Ishikawa (cell line): ENCODE measurements at regions not wholly inside any gene's neighbourhood (a gene's known extent, or its start where the extent isn't known, plus 50 kb on each side); places are given as distances from the start of the nearest gene placed in this dataset.

Experiments used
- CEBPB ChIP-seq: IDR thresholded peaks from 2 replicates; pipeline ENCODE4 v1.6.1; 2012
- CREB1 ChIP-seq: IDR thresholded peaks from 2 replicates; pipeline ENCODE4 v1.6.1; 2012; ENCODE audit warnings: low read depth
- EGR1 ChIP-seq: IDR thresholded peaks from 2 replicates; pipeline ENCODE4 v1.6.1; 2012
- EP300 ChIP-seq: IDR thresholded peaks from 2 replicates; pipeline ENCODE4 v1.6.1; 2012; ENCODE audit warnings: borderline replicate concordance
- FOXM1 ChIP-seq: IDR thresholded peaks from 2 replicates; pipeline ENCODE4 v1.6.1; 2012; ENCODE audit warnings: low read depth, borderline replicate concordance
- NFIC ChIP-seq: IDR thresholded peaks from 2 replicates; pipeline ENCODE4 v1.6.1; 2012
- RAD21 ChIP-seq: IDR thresholded peaks from 2 replicates; pipeline ENCODE4 v1.6.1; 2012; ENCODE audit warnings: low read depth
- TAF1 ChIP-seq: IDR thresholded peaks from 2 replicates; pipeline ENCODE4 v1.6.1; 2012; ENCODE audit warnings: low read depth, mild to moderate bottlenecking
- TCF12 ChIP-seq: IDR thresholded peaks from 2 replicates; pipeline ENCODE4 v1.6.1; 2012; ENCODE audit warnings: low read depth
- TEAD4 ChIP-seq: IDR thresholded peaks from 2 replicates; pipeline ENCODE4 v1.6.1; 2012
- YY1 ChIP-seq: IDR thresholded peaks from 2 replicates; pipeline ENCODE4 v1.6.1; 2012; ENCODE audit warnings: low read depth
- ZBTB7A ChIP-seq: IDR thresholded peaks from 2 replicates; pipeline ENCODE4 v1.6.1; 2012; ENCODE audit warnings: low read depth
- TF ChIP-seq, protein P1 (sequence below): IDR thresholded peaks from 2 replicates; pipeline ENCODE4 v1.6.1; 2012
- TF ChIP-seq, protein P2 (sequence below): IDR thresholded peaks from 2 replicates; pipeline ENCODE4 v1.6.1; 2012; ENCODE audit warnings: low read depth, mild to moderate bottlenecking
- TF ChIP-seq, protein P3 (sequence below): IDR thresholded peaks from 2 replicates; pipeline ENCODE4 v1.6.1; 2012

DNA sequence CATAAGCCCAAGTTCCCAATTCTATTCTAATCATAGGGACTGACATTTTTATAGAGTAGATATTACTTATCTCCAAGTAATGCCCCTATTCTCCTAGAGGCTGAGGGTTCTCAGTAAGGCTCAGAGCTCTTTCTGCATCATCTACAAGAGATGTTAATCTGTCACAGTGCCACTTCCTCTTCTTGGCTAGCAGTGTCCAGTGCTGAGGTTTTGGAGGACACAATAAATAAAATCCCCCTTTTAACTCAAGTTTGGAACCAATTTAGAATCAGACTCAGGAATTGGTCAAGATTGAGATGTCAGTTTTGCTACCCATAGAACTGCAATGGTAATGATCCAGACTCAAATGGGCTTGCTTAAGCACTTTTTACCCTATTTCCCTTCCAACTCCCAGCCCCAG is 154.1 kb upstream of the ARID2 start:
- TF ChIP-seq TAF1 (no peak), EGR1 (no peak), TEAD4 (no peak), RAD21 (no peak), ZBTB7A (no peak), YY1 (no peak)
- TF ChIP-seq, protein P1, sequence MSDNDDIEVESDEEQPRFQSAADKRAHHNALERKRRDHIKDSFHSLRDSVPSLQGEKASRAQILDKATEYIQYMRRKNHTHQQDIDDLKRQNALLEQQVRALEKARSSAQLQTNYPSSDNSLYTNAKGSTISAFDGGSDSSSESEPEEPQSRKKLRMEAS = no peak

DNA sequence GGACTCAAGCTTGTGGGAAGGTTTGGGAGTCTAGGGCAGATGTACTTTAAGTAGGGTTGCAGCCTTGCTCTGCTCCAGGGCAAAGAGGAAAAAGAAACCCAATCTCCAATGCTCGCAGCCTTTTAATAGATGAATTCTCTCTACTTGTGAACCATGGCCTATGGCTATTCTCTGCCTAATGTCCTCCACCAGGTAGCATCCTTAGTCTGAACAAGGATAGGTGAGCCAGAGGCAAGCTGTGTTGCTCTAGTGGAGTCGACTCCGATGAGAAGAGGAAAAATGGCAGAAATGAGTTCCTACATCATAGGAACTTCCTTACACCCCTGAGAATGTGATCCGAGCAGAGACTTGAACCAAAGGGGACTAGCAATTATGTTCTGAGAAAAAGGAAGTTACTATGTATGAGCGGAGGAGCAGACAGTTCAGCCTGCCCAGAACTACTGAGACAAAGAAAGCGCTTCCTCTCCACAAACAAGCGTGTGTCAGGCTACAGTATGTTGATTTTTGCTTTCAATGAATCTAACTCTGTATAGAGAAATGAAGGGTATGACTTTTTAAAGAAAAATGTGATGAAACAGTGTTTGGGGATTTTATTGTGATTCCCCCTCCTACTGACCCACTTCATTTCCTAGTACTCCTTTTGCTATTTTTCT is 153.6 kb upstream of the ARID2 start:
- no peak for TF ChIP-seq EP300
- no peak for TF ChIP-seq RAD21
- TF ChIP-seq CREB1 = no peak
- TF ChIP-seq, protein P2, sequence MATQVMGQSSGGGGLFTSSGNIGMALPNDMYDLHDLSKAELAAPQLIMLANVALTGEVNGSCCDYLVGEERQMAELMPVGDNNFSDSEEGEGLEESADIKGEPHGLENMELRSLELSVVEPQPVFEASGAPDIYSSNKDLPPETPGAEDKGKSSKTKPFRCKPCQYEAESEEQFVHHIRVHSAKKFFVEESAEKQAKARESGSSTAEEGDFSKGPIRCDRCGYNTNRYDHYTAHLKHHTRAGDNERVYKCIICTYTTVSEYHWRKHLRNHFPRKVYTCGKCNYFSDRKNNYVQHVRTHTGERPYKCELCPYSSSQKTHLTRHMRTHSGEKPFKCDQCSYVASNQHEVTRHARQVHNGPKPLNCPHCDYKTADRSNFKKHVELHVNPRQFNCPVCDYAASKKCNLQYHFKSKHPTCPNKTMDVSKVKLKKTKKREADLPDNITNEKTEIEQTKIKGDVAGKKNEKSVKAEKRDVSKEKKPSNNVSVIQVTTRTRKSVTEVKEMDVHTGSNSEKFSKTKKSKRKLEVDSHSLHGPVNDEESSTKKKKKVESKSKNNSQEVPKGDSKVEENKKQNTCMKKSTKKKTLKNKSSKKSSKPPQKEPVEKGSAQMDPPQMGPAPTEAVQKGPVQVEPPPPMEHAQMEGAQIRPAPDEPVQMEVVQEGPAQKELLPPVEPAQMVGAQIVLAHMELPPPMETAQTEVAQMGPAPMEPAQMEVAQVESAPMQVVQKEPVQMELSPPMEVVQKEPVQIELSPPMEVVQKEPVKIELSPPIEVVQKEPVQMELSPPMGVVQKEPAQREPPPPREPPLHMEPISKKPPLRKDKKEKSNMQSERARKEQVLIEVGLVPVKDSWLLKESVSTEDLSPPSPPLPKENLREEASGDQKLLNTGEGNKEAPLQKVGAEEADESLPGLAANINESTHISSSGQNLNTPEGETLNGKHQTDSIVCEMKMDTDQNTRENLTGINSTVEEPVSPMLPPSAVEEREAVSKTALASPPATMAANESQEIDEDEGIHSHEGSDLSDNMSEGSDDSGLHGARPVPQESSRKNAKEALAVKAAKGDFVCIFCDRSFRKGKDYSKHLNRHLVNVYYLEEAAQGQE = no peak
- no peak for TF ChIP-seq CEBPB
- no peak for TF ChIP-seq YY1
- TF ChIP-seq TAF1 = no peak
- no peak for TF ChIP-seq TCF12
- TF ChIP-seq ZBTB7A = no peak
- TF ChIP-seq EGR1 = no peak
- TF ChIP-seq, protein P3, sequence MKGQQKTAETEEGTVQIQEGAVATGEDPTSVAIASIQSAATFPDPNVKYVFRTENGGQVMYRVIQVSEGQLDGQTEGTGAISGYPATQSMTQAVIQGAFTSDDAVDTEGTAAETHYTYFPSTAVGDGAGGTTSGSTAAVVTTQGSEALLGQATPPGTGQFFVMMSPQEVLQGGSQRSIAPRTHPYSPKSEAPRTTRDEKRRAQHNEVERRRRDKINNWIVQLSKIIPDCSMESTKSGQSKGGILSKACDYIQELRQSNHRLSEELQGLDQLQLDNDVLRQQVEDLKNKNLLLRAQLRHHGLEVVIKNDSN = no peak
- TF ChIP-seq FOXM1 = no peak

DNA sequence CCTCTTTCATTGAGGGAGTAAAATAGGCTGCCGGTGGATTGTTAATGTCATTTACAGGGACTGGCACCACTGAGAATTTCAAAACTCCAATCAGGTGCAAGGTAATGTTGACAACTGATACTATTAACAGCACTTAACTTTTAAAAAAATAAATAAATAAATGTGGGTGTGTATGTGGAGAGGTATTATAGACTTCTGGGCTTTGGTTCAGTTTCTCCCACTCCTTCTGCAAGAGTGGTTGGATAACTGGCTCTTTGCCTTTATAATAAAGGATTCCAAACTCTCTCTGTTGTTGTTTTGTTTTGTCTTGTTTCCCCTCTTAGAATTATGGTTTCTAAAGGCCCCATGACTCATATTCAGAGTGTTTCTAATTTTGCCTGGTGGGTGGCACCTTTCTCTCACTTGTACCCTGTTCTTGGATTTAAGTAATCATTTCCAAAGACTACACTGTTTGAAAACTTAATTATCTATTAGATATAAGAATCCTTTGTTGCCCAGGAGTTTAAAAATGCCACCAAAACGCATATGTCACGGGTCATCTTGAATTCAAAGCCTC is 151.6 kb upstream of the ARID2 start:
- no peak for TF ChIP-seq EP300
- TF ChIP-seq ZBTB7A = no peak
- TF ChIP-seq, protein P3 = no peak
- TF ChIP-seq TCF12 = no peak
- no peak for TF ChIP-seq CEBPB
- TF ChIP-seq, protein P2 = no peak
- no peak for TF ChIP-seq EGR1
- TF ChIP-seq TAF1 = no peak
- no peak for TF ChIP-seq YY1
- no peak for TF ChIP-seq CREB1
- TF ChIP-seq FOXM1 = no peak
- no peak for TF ChIP-seq TEAD4
- no peak for TF ChIP-seq NFIC
- no peak for TF ChIP-seq RAD21
- TF ChIP-seq, protein P1 = no peak

DNA sequence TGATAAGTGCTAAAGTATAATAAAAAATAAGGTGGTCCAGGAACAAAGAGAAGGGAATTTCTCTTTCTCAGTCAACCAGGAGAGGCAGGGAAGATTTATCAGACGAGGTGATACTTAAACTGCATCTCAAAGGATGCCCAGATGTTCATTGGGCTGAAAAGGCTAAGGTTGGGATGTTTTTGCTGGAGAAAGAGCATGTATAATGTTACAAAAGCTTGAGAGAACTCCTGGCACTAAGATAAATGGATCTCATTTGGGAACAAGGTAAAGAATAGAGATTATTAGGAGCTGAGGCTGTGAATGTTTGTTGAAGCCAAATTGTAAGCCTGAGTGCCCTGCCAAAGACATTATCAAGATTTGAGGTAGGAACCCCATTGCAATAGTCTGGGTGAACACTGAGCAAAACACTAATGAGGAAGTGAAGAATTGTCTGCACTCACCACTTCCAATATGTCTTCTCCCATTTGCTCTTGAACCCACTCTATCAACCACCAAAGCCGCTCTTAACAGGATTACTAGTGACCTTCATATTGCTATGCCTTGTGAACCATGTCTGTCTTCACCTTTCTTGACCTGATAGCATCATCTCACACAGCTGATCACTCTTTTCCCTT is 149.0 kb upstream of the ARID2 start:
- no peak for TF ChIP-seq YY1
- TF ChIP-seq, protein P3 = no peak
- no peak for TF ChIP-seq TEAD4
- TF ChIP-seq NFIC = no peak
- no peak for TF ChIP-seq EGR1
- no peak for TF ChIP-seq FOXM1
- TF ChIP-seq, protein P1 = no peak
- no peak for TF ChIP-seq ZBTB7A
- no peak for TF ChIP-seq TAF1
- TF ChIP-seq, protein P2 = no peak
- TF ChIP-seq TCF12 = no peak
- no peak for TF ChIP-seq EP300
- no peak for TF ChIP-seq RAD21
- TF ChIP-seq CEBPB = no peak
- TF ChIP-seq CREB1 = no peak
